HCT116 (cell line): ENCODE measurements at regions not wholly inside any gene's neighbourhood (a gene's known extent, or its start where the extent isn't known, plus 50 kb on each side); places are given as distances from the start of the nearest gene placed in this dataset.

Source experiments
- ATAC-seq: fragments of 200-7000 bp; cut with Tn5 transposase; 2 replicates; pipeline ENCODE4 v1.9.1; 2020; ENCODE audit warnings: mild to moderate bottlenecking, moderate library complexity
- BruUV-seq: library from RNA; stranded (reverse); fragments of 400-500 nt; replicated peaks from 2 replicates; lab custom pipeline; 2021; lab: Mats Ljungman, UMichigan
- CTCF ChIA-PET: fragments of 300-600 bp; sonication (Branson Sonifier 250); formaldehyde crosslinking; loops from one replicate; lab custom pipeline; 2021; ENCODE audit warnings: antibody characterized with exemption; lab: Charles Lee
- POLR2A ChIA-PET: fragments of 300-600, 350-600 bp; sonication (Branson Sonifier 250); formaldehyde crosslinking; loops from one replicate; lab custom pipeline; 2021; ENCODE audit warnings: antibody characterized with exemption; lab: Charles Lee
- RAD21 ChIA-PET, 2 experiments: fragments of 300-600 bp; sonication (Branson Sonifier 250); formaldehyde crosslinking; loops; one replicate each; lab custom pipeline; 2023; ENCODE audit warnings: low total read pairs in 2 of 2; ENCODE audit not compliant: uncharacterized antibody in 2 of 2, unreplicated experiment in 2 of 2, low non-redundant PET in 1 of 2; lab: Charles Lee
- DNase-seq: peaks from one replicate; pipeline ENCODE4 v3.0.0-alpha.2; 2010; ENCODE audit warnings: low read depth, low spot score
- H2AFZ ChIP-seq: fragments of 200-600 bp; shearing (Covaris generic), sonication (generic); 2 replicates; pipeline ENCODE4 v1.6.1; 2017; ENCODE audit warnings: low read depth, mixed run types, mixed read lengths, antibody characterized with exemption, low read length; ENCODE audit not compliant: poor library complexity, severe bottlenecking
- H3K27ac ChIP-seq: 2 replicates; pipeline ENCODE4 v1.5.1; 2012; ENCODE audit warnings: low read depth, low read length
- H3K27me3 ChIP-seq: fragments of 200-600 bp; sonication (generic); 2 replicates; pipeline ENCODE4 v1.6.1; 2016; ENCODE audit warnings: mixed run types, low read length, mixed read lengths; ENCODE audit not compliant: insufficient read depth
- H3K36me3 ChIP-seq, 2 experiments: fragments of 200-500 bp in 1 of 2; fragments of 200-600 bp in 1 of 2; sonication (Bioruptor generic) in 1 of 2; sonication (generic) in 1 of 2; 2 replicates each; pipeline versions ENCODE4 v1.5.1 to v1.6.1; 2014 to 2016; ENCODE audit warnings: low read length in 2 of 2, inconsistent platforms in 1 of 2, mixed read lengths in 1 of 2, mixed run types in 1 of 2; ENCODE audit not compliant: insufficient read depth in 2 of 2, control insufficient read depth in 1 of 2
- H3K4me1 ChIP-seq, 2 experiments: fragments of 200-600 bp in 1 of 2; sonication (generic) in 1 of 2; 2 replicates each; pipeline versions ENCODE4 v1.5.1 to v1.6.1; 2012 to 2017; ENCODE audit warnings: low read length in 2 of 2, inconsistent platforms in 1 of 2, mild to moderate bottlenecking in 1 of 2, mixed read lengths in 1 of 2, mixed run types in 1 of 2, moderate library complexity in 1 of 2; ENCODE audit not compliant: insufficient read depth in 2 of 2, control insufficient read depth in 1 of 2
- H3K4me2 ChIP-seq: fragments of 200-600 bp; sonication (generic); 2 replicates; pipeline ENCODE4 v1.6.1; 2017; ENCODE audit warnings: mixed run types, low read length, mixed read lengths
- H3K4me3 ChIP-seq, 2 experiments: fragments of 200-600 bp in 1 of 2; sonication (generic) in 1 of 2; replicated peaks in 1 of 2; 2 replicates each; pipeline ENCODE4 v1.5.1; 2011 to 2016; ENCODE audit warnings: low read length in 2 of 2, control low read depth in 1 of 2, low read depth in 1 of 2, mild to moderate bottlenecking in 1 of 2, mixed read lengths in 1 of 2, mixed run types in 1 of 2
- H3K79me2 ChIP-seq: fragments of 200-600 bp; sonication (generic); 2 replicates; pipeline ENCODE4 v1.6.1; 2017; ENCODE audit warnings: mild to moderate bottlenecking, mixed run types, low read length, moderate library complexity, mixed read lengths; ENCODE audit not compliant: insufficient read depth
- H3K9ac ChIP-seq: fragments of 200-600 bp; sonication (generic); 2 replicates; pipeline ENCODE4 v1.6.1; 2016; ENCODE audit warnings: low read length, mixed read lengths
- H3K9me2 ChIP-seq: fragments of 200-600 bp; sonication (generic), shearing (Covaris generic); 2 replicates; pipeline ENCODE4 v1.6.1; 2017; ENCODE audit warnings: mixed run types, mild to moderate bottlenecking, moderate library complexity; ENCODE audit not compliant: insufficient read depth
- H3K9me3 ChIP-seq, 2 experiments: fragments of 200-500 bp in 1 of 2; fragments of 200-600 bp in 1 of 2; sonication (Bioruptor generic) in 1 of 2; sonication (generic) in 1 of 2; 2 replicates each; pipeline ENCODE4 v1.6.1; 2014 to 2017; ENCODE audit warnings: low read length in 2 of 2, mixed read lengths in 2 of 2, inconsistent platforms in 1 of 2, low read depth in 1 of 2, mild to moderate bottlenecking in 1 of 2, mixed run types in 1 of 2, moderate library complexity in 1 of 2; ENCODE audit not compliant: control insufficient read depth in 1 of 2, insufficient read depth in 1 of 2
- H4K20me1 ChIP-seq: fragments of 200-600 bp; sonication (generic), shearing (Covaris generic); 2 replicates; pipeline ENCODE4 v1.6.1; 2017; ENCODE audit warnings: mixed run types, mild to moderate bottlenecking, moderate library complexity; ENCODE audit not compliant: insufficient read depth
- CEBPB ChIP-seq: IDR thresholded peaks from 2 replicates; pipeline ENCODE4 v1.6.1; 2012; ENCODE audit warnings: low read depth
- CTCF ChIP-seq, 3 experiments: fragments of 200-600 bp in 1 of 3; sonication (generic) in 1 of 3; IDR thresholded peaks in 2 of 3; conservative IDR thresholded peaks in 1 of 3; 2 replicates each; pipeline ENCODE4 v1.5.1; 2012 to 2017; ENCODE audit warnings: low read depth in 2 of 3, low read length in 2 of 3, antibody characterized with exemption in 1 of 3, borderline replicate concordance in 1 of 3, control low read depth in 1 of 3, mild to moderate bottlenecking in 1 of 3, mixed read lengths in 1 of 3, mixed run types in 1 of 3, moderate library complexity in 1 of 3; ENCODE audit not compliant: insufficient read depth in 1 of 3
- EGR1 ChIP-seq: IDR thresholded peaks from 2 replicates; pipeline ENCODE4 v1.6.1; 2012; ENCODE audit warnings: low read depth
- ELF1 ChIP-seq: IDR thresholded peaks from 2 replicates; pipeline ENCODE4 v1.6.1; 2012; ENCODE audit warnings: low read depth, borderline replicate concordance
- FOSL1 ChIP-seq: IDR thresholded peaks from 2 replicates; pipeline ENCODE4 v1.6.1; 2012; ENCODE audit warnings: low read depth
- JUND ChIP-seq: IDR thresholded peaks from 2 replicates; pipeline ENCODE4 v1.6.1; 2012
- MAX ChIP-seq: IDR thresholded peaks from 2 replicates; pipeline ENCODE4 v1.6.1; 2012
- POLR2A ChIP-seq: IDR thresholded peaks from 2 replicates; pipeline ENCODE4 v1.7.0; 2011; ENCODE audit warnings: borderline replicate concordance; ENCODE audit not compliant: insufficient read depth, insufficient read length; ENCODE audit errors: extremely low read depth
- POLR2AphosphoS5 ChIP-seq: IDR thresholded peaks from 2 replicates; pipeline ENCODE4 v1.6.1; 2011; ENCODE audit warnings: mild to moderate bottlenecking, low read depth, low read length, moderate library complexity
- RAD21 ChIP-seq: IDR thresholded peaks from 2 replicates; pipeline ENCODE4 v1.6.1; 2012; ENCODE audit warnings: low read depth, mild to moderate bottlenecking
- SIN3A ChIP-seq: IDR thresholded peaks from 2 replicates; pipeline ENCODE4 v1.6.1; 2012; ENCODE audit warnings: low read depth
- SP1 ChIP-seq: IDR thresholded peaks from 2 replicates; pipeline ENCODE4 v1.6.1; 2012; ENCODE audit warnings: low read depth
- SRF ChIP-seq: IDR thresholded peaks from 2 replicates; pipeline ENCODE4 v1.6.1; 2012; ENCODE audit warnings: low read depth
- TCF7L2 ChIP-seq: IDR thresholded peaks from 2 replicates; pipeline ENCODE4 v1.7.0; 2011; ENCODE audit warnings: borderline replicate concordance, inconsistent platforms; ENCODE audit not compliant: insufficient read depth, insufficient read length; ENCODE audit errors: extremely low read depth
- YY1 ChIP-seq: IDR thresholded peaks from 2 replicates; pipeline ENCODE4 v1.6.1; 2011; ENCODE audit warnings: low read length, low read depth, moderate library complexity, mild to moderate bottlenecking; ENCODE audit not compliant: insufficient replicate concordance; ENCODE audit errors: extremely low read depth
- ZNF274 ChIP-seq: fragments of 200-500 bp; sonication (Bioruptor generic); IDR thresholded peaks from 2 replicates; pipeline ENCODE4 v1.6.1; 2014; ENCODE audit warnings: mild to moderate bottlenecking, low read depth, low read length, inconsistent platforms
- intact Hi-C: fragments of 100-400 bp; cut with micrococcal nuclease; formaldehyde crosslinking; loops from 2 replicates; pipeline ENCODE4 v1.10.0; 2022

GRCh38 chr14:94700336-94700735 lies 69.6 kb downstream of the GSC start:
- Histone ChIP-seq H3K9ac (no peak overlapping the region), H3K36me3 (no peaks in the 10 kb centered on the region), H3K9me2 (no peaks in the 10 kb centered on the region), H2AFZ (no peak overlapping the region), H3K4me3 (no peak overlapping the region), H3K4me2 (no peak overlapping the region), H3K4me1 (peaks cover 2 to 8% of the 10 kb centered on the region in 2 experiments; a peak in 1 of 4 replicates), H3K79me2 (no peaks in the 10 kb centered on the region), H4K20me1 (no peaks in the 10 kb centered on the region)
- CTCF ChIA-PET = no interaction called here
- intact Hi-C loops = no loop called here
- BruUV-seq = no TSS peak
- POLR2A ChIA-PET = no interaction called here
- TF ChIP-seq ELF1 (no peak), YY1 (no peak), SIN3A (no peak), CEBPB (no peak), SRF (no peak), POLR2AphosphoS5 (no peak), POLR2A (no peak), MAX (no peak), EGR1 (no peak), ZNF274 (no peak), CTCF (IDR thresholded peaks at IDR 0.05 in 2 of 3, conservative IDR thresholded peaks at IDR 0.05 in 1 of 3; ENCODE audit: borderline replicate concordance in 1 of 3, insufficient read depth in 1 of 3, low read depth in 2 of 3, low read length in 2 of 3) (no peak), JUND (no peak), RAD21 (no peak), FOSL1 (no peak), TCF7L2 (no peak), SP1 (no peak)
- TF ChIP-seq, all 23 proteins: peak for 0
- no peak for ATAC-seq
- H3K27me3 ChIP-seq = no peaks in the 10 kb centered on the region
- DNase-seq = no peak
- H3K27ac ChIP-seq = no peak overlapping the region
- H3K9me3 ChIP-seq = no peaks in the 10 kb centered on the region
- RAD21 ChIA-PET = no interaction called here
